ENCODE measurements at regions not wholly inside any gene's neighbourhood (a gene's known extent, or its start where the extent isn't known, plus 50 kb on each side); places are given as distances from the start of the nearest gene placed in this dataset.

GRCh38 chr7:153398789-153399553, 639.4 kb downstream of the ACTR3B start:
- Histone ChIP-seq H3K9me3 (no peaks in the 10 kb centered on the region), H3K4me3 (no peak overlapping the region), H3K36me3 (no peaks in the 10 kb centered on the region), H3K4me1 (no peaks in the 10 kb centered on the region), H3K27ac (no peak overlapping the region), H3K27me3 (no peaks in the 10 kb centered on the region)
- DNase-seq = no peak
- ATAC-seq (ENCODE audit: low FRiP score in 2 of 2) = no peak
- no peak for TF ChIP-seq POLR2AphosphoS5 (IDR thresholded peaks at IDR 0.05)
- no peak for TF ChIP-seq EP300 (IDR thresholded peaks at IDR 0.05)
- no peak for TF ChIP-seq POLR2A (IDR thresholded peaks at IDR 0.05)
- no peak for TF ChIP-seq CTCF (IDR thresholded peaks at IDR 0.05)
- 86 to 93% methylated on average over 8 of the region's 8 CpGs for WGBS, 2 donors

- ATAC-seq (ENCODE audit: low FRiP score in 2 of 2) (no peak), DNase-seq (no peak)
- Histone ChIP-seq H3K27ac (no peak overlapping the region), H3K36me3 (no peaks in the 10 kb centered on the region), H3K9me3 (no peaks in the 10 kb centered on the region), H3K27me3 (no peaks in the 10 kb centered on the region), H3K4me3 (no peak overlapping the region), H3K4me1 (no peaks in the 10 kb centered on the region)
- TF ChIP-seq EP300 (IDR thresholded peaks at IDR 0.05) = no peak
- TF ChIP-seq POLR2A (IDR thresholded peaks at IDR 0.05) = no peak
- TF ChIP-seq CTCF (IDR thresholded peaks at IDR 0.05) = no peak
- TF ChIP-seq POLR2AphosphoS5 (IDR thresholded peaks at IDR 0.05) = no peak
- 85 to 87% methylated on average over 1 of the region's 1 CpG for WGBS, 2 donors
Observed at GRCh38 chr7:153399554-153399940, 640.0 kb downstream of the ACTR3B start.

GRCh38 chr7:153400735-153401593, 641.4 kb downstream of the ACTR3B start:
- Histone ChIP-seq H3K36me3 (no peaks in the 10 kb centered on the region), H3K27me3 (no peaks in the 10 kb centered on the region), H3K4me3 (no peak overlapping the region), H3K27ac (no peak overlapping the region), H3K9me3 (no peaks in the 10 kb centered on the region), H3K4me1 (no peaks in the 10 kb centered on the region)
- ATAC-seq (ENCODE audit: low FRiP score in 2 of 2) (no peak), DNase-seq (peak in 1 of 2 donors; percentile 41)
- no peak for TF ChIP-seq POLR2AphosphoS5 (IDR thresholded peaks at IDR 0.05)
- WGBS, 2 donors = 92 to 95% methylated on average over 17 to 19 of the region's 19 CpGs

- WGBS, 2 donors = 82 to 88% methylated on average over 9 of the region's 9 CpGs
- TF ChIP-seq CTCF (IDR thresholded peaks at IDR 0.05) (no peak), POLR2AphosphoS5 (IDR thresholded peaks at IDR 0.05) (no peak), POLR2A (IDR thresholded peaks at IDR 0.05) (no peak), EP300 (IDR thresholded peaks at IDR 0.05) (no peak)
- no peaks in the 10 kb centered on the region for H3K4me1 ChIP-seq
Observed at GRCh38 chr7:153401795-153402720, 642.5 kb downstream of the ACTR3B start.

More at GRCh38 chr7:153401795-153402720, 642.5 kb downstream of the ACTR3B start:
- Histone ChIP-seq H3K4me3 (no peak overlapping the region), H3K9me3 (no peaks in the 10 kb centered on the region), H3K27me3 (no peaks in the 10 kb centered on the region), H3K36me3 (no peaks in the 10 kb centered on the region), H3K27ac (no peak overlapping the region)
- ATAC-seq (ENCODE audit: low FRiP score in 2 of 2) (no peak), DNase-seq (no peak)
